ENCODE measurements at regions not wholly inside any gene's neighbourhood (a gene's known extent, or its start where the extent isn't known, plus 50 kb on each side); places are given as distances from the start of the nearest gene placed in this dataset.

GRCh38 chr18:75790111-75790510, 362.6 kb upstream of the SMIM21 start:
- DNase-seq: no peak

GRCh38 chr18:75785834-75786233, 358.3 kb upstream of the SMIM21 start:
- DNase-seq: no peak

GRCh38 chr18:75785206-75785605, 357.7 kb upstream of the SMIM21 start:
- no peak for DNase-seq

DNA sequence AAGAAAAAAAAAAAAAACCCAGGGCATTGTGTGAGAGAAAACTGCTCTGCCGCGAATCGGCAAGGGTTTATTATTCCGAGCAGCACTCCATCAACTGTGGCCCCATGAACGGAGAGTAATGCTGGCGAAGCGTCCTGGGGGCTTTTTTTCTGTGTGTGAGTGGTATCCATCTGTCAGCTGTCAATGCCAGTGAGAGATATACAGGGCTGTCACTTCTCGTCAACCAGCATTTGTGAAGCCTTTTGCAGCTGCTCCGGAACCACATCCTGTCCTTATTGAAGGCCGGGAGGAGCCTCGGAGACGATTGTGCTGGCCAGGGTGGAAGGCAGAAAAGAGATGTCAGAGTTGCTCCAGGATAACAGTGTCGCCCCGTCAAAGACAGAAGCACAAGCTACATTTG, 356.9 kb upstream of the SMIM21 start:
- peak; percentile 63 for DNase-seq

DNA sequence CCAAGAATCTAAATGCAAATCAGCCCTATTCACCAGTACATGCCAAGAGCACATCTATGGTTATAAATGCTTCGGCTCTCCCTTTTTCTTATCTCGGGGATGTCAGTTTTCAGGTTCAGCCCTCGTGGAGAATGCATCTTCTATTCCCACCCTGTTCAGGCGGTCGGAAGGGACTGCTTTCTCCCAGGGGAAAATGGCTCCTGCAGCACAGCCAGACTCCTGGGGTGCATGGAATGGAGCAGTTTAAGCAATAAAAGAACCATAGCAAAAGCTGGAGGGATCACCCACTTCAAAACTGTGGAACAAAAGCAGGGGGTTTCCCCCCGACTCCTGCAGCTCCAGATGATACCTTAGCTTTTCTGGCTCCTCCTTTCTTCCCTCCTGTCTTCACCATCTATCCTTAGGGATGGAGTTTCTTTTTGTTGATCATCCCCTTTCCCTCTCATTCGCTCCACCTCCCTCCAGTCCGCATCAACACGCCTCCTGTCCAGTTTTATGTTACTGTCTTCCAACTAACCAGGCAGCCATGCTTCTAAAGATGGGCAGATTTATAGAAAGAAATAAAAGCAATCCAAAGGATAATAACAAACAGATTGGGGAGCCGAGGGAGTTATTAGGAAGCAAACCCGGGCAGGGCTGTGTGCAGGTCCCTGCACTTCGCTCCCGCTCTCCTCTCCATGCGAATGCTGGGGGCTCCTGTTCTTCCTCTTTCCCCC, 356.2 kb upstream of the SMIM21 start:
- no peak for DNase-seq

- DNase-seq: no peak
Measured at GRCh38 chr18:75782826-75783225, 355.3 kb upstream of the SMIM21 start.

GRCh38 chr18:75782204-75782603, 354.7 kb upstream of the SMIM21 start:
- no peak for DNase-seq

GRCh38 chr18:75779910-75780309, 352.4 kb upstream of the SMIM21 start:
- DNase-seq: no peak

- DNase-seq: no peak
Measured at GRCh38 chr18:75779450-75779849, 351.9 kb upstream of the SMIM21 start.

DNA sequence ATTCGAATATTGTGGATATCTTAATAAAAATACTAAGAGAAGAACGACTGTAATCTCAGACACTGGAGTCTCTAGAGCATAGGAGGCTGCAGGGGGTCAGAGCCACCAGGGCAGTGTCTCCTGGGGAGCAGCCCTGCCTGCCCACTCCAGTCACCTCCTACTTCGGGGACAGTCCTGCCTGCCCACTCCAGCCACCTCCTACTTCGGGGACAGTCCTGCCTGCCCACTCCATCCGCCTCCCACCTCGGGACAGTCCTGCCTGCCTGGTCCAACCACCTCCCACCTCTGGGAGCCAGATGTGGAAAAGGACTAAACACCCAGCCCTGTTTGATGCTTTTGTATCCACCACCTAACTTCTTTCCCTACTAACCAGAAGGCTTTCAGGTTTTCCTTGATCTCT, 350.1 kb upstream of the SMIM21 start:
- no peak for DNase-seq

DNA sequence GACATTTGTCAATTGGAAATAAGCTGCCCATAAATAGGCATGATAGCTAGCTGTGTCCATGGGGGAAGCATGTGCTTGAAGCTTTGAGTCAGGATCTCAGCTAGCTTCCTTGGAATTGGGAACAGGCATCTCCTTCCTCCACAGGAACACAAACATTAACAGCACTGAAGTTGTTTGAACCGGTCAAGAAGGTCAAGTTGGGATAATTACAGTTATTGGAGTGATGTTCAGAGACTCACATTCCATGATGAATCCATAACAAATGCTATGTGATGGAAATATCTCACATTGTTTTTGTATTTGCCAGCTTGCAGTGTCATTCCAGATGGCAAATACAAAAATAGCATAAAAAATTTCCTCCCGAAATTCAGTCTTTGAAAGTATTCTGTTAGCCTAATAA, 347.6 kb upstream of the SMIM21 start:
- DNase-seq: no peak

DNA sequence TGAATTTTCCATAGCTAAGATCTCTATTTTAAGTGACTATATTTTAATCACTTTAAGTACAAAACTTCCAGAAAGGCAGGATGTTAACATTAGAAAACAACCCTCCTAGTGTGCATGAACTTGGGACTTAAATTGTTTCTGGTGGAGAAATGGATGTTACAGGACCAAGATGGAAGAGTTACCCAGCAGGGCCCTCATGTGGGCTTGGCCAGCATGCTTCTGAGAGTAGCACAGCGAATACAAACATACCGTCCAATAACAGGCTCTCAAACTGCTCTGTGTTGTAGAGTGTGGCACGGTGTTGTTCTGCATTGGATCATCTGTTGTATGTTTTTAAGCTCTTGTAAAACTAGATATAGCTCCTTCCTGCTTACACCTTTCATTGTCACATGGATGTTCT, 346.1 kb upstream of the SMIM21 start:
- no peak for DNase-seq

- DNase-seq: no peak
Measured at GRCh38 chr18:75762758-75763157, 335.3 kb upstream of the SMIM21 start.

GRCh38 chr18:75760208-75760607, 332.7 kb upstream of the SMIM21 start:
- DNase-seq: no peak

GRCh38 chr18:75757951-75758350, 330.4 kb upstream of the SMIM21 start:
- no peak for DNase-seq

DNA sequence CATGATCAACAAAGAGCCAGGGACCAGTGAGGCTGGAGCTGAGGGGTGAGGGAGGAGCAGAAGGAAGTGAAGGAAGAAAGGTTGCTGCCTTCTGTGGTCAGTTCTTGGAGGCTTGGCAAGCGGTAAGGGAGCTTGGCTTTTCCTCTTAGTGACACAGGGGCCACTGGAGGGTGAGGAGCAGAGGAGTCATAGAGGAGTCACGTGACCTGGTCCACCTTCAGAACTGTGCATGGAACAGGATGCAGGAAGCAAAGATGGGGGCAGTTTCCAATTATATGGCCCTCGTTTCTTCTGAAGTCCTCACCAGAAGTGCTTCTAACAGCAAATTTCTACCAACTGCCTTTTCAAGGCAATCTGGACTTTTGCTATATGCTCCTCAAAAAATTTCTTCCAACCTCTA, 326.9 kb upstream of the SMIM21 start:
- DNase-seq: no peak

DNA sequence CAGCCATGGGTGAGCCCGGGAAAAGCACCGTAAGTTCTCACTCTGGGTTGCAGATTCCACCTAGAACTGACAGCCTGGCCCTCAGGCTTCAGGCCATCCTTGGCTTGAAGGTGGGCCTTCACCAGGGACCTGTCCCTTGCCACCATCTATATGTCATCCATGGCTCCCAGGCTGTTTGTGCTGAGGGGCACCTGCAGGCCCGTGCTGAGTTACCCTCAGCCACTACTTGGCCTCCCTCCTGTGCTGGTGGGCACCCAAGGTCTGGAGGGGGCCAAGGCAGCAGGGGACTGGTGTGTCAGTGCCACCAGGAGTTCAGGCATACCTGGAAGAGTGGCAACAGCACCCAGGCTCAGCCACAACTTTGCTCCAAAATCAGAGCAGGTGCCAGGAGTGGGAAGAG, 326.2 kb upstream of the SMIM21 start:
- DNase-seq: no peak

- DNase-seq: peak; percentile 56
Measured at GRCh38 chr18:75752740-75753263, 325.3 kb upstream of the SMIM21 start.

DNA sequence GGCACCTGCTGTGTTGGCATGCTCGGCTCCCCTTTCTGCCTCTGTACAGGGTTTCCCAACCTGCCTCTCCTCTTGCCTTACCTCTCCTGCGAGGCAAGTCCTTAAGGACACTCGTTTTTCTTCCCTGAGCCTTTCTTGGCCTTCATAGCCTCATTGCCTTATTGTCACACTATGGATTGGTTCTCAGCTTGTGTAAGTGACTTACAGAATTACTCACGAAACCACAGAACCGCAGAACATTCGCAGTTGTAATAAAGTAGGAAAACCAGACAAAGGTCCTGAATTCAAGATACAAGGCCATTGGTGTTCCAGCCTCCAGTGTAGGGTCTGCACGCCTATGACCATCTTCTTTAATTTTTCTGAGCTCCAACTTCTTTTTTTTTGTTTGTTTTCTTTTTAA, 317.6 kb upstream of the SMIM21 start:
- no peak for DNase-seq

DNA sequence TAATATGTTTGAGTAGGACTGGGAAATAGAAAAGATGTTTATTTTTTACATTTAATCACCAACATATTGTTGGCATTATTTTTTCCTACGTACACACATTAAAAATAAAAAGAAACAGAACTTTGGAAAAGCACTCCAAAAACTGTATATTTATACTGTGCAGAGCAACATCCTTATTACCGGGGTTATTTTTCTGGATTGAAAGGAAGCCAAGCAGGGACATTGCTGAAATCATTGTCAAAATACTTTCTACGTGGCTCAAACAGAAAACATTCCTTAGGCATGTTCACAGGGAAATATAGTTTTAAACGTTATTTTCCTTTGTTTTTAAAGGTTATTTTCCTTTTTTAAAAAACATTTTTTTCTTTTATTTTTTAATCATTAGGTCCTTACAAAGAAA, 315.0 kb upstream of the SMIM21 start:
- no peak for DNase-seq

DNA sequence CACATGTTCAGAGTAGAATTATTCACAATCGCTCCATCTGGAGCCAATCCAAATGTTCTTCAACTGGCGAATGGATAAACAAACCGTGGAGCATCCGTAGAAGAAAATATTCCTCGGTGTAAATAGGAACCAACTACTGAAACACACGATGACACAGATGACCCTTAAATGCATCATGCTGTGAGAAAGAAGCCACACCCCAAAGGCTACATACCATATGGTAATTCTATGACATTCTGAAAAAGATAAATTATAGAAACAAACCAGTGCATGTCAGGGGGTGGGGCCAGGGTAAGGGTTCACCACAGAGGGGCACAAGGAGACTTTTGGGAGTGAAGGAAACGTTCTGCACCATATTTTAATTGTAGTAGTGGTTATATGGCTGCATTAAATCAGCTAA, 312.2 kb upstream of the SMIM21 start:
- no peak for DNase-seq

GRCh38 chr18:75735291-75735690, 307.8 kb upstream of the SMIM21 start:
- DNase-seq: no peak

DNA sequence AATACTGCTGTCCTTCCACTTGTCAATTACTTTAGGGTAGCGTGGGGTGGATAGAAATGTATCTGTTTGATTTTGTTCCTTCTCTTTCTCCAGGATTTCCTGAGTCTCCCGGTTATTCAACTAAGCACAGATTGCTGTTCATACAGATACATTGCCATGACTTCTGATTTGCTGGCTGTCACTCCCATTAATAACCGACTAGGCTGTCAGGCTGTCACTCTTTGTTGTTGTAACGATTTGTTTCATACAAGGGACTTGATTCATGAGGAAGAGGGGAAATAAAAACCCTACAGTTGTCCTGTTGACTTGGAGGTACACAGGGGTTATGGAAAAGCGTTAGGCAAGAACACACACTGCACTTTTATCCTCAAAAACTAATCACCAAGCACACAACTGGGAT, 302.7 kb upstream of the SMIM21 start:
- DNase-seq: no peak

GRCh38 chr18:75728621-75729020, 301.1 kb upstream of the SMIM21 start:
- no peak for DNase-seq

- peak; percentile 12 for DNase-seq
Measured at GRCh38 chr18:75727456-75727855, 300.0 kb upstream of the SMIM21 start.

All from NCI-H510A (cell line).